GM12872 (cell line): ENCODE measurements at regions not wholly inside any gene's neighbourhood (a gene's known extent, or its start where the extent isn't known, plus 50 kb on each side); places are given as distances from the start of the nearest gene placed in this dataset.

Experiments
- TF ChIP-seq, protein P1 (sequence below): IDR thresholded peaks from 3 replicates; pipeline ENCODE4 v1.5.1; 2011; ENCODE audit warnings: low read depth, mild to moderate bottlenecking, low read length, moderate library complexity; ENCODE audit not compliant: insufficient read depth

DNA sequence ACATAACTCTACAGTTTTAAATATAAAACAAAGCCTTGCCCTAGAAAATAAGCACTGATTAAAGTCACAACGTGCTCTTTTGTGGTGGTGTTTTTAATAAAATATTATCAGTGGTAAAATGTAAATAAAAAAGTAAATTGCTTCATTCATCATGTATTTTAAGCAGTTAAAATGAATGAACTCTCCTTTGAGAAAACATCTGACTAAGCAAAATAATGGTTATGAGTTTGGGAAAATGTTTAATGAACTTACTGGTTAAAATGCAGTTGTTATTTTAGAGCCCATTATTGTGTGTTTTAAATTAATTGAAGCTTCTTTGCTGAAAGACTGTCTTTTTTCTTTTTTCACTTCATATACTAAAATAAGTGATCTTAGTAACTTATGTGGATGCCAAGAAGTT is 1007.5 kb upstream of the ARRDC3 start:
- TF ChIP-seq, protein P1, sequence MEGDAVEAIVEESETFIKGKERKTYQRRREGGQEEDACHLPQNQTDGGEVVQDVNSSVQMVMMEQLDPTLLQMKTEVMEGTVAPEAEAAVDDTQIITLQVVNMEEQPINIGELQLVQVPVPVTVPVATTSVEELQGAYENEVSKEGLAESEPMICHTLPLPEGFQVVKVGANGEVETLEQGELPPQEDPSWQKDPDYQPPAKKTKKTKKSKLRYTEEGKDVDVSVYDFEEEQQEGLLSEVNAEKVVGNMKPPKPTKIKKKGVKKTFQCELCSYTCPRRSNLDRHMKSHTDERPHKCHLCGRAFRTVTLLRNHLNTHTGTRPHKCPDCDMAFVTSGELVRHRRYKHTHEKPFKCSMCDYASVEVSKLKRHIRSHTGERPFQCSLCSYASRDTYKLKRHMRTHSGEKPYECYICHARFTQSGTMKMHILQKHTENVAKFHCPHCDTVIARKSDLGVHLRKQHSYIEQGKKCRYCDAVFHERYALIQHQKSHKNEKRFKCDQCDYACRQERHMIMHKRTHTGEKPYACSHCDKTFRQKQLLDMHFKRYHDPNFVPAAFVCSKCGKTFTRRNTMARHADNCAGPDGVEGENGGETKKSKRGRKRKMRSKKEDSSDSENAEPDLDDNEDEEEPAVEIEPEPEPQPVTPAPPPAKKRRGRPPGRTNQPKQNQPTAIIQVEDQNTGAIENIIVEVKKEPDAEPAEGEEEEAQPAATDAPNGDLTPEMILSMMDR = no peak

DNA sequence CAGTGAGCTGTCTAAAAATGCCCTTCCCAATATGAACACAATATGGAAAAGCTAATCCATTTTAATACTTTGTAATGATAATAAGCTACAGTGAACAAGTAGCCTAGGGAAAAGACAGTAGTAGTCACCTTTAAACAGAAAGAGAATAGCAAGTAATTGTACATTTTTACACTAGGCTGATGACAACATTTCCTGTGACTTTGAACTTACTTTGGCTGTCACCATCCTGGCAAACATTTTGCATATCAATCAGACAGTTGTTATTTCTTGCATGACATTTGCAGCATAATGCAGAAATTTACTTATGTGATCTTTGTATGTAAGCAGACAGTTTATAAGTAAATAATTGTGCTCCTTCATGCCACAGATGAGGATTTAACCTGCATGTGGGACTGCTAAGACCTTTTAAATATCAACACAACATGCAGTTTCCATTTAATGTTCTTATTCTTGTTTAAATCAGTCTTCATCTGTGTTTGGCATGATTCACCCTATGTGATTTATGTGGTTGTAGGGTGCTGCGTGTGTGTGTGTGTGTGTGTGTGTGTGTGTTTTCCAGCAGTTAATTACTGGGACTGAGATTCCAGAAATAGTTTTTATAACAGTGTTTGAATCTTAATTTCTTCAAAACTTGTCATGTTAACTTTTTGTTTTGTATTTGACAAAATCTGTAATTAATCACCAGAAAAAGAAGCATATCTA is 997.1 kb upstream of the ARRDC3 start:
- TF ChIP-seq, protein P1 = no peak

DNA sequence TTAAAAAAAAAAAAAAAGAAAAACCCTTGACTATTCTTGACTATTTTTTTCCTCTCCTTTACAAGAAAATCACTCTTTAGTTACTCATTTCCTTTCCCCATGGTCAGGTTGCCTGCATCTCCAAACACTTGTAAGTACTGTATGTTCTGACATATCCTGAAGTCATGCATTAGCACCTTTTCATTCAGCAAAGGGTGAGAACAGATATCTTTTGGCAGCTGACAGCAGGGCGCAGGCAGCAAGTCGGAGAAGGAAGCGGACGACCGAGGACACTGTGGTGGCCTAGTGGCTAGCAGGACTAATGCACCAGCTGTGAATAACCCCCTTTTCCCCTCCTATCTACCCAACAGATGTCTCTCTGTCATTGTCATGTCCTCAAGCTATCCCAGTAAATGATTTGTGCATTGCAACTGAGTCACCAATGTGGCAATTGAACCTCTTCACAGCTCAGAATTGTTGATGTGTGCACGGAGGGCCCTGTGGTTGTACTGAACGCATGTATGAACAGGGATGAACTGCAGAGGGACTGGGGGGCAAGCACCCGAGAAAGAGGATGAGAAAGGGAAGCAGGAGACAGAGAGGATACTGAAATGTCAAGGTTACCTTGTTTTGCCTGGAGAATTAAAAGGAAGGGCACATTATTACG is 996.0 kb upstream of the ARRDC3 start:
- TF ChIP-seq, protein P1 = no peak

DNA sequence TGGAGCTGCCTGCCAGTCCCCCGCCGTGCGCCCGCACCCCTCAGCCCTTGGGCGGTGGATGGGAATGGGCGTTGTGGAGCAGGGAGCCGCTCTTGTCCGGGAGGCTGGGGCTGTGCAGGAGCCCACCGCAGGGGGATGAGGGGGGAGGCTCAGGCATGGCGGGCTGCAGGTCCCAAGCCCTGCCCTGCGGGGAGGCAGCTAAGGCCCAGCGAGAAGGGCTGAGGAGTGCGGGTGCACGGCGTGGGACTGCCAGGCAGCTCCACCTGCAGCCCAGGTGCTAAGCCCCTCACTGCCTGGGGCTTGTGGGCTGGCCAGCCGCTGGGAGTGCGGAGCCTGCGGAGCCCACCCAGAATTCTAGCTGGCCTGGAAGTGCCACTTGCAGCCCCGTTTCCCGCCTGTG is 991.7 kb upstream of the ARRDC3 start:
- TF ChIP-seq, protein P1 = no peak

DNA sequence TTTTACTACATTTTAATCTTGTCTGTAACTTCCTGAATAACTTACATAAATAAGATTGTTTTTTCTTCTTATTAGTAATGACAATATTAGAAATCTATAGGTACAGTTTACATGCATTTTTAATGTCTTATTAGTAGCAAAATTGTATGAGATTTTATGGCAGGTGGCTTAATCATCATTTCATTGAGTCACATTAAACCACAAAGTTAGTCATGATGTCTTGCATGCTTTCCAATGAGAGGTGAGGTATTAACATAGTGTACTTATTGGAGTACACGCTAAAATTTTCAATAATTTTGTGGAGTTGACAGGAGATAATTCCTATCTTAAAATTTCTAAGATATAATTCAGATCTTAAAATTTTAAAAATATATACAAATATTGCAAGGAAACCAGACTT is 989.6 kb upstream of the ARRDC3 start:
- TF ChIP-seq, protein P1 = no peak

DNA sequence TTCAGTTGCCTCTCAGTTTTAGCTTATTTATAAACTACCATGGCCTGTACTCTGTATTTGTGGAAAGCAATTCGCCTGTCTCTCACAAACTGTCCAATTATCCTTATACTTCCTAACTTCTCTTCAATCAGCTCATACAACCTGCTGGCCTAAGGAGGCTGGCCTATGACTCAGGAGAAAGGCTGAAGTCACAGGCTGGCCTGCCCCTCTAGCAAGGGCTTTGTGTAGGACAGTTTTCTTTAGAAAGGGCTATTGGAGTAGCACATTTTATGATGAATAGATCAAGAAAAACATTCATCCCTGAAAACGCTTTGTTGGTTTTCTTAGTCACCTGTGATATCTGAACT is 988.7 kb upstream of the ARRDC3 start:
- TF ChIP-seq, protein P1 = no peak

DNA sequence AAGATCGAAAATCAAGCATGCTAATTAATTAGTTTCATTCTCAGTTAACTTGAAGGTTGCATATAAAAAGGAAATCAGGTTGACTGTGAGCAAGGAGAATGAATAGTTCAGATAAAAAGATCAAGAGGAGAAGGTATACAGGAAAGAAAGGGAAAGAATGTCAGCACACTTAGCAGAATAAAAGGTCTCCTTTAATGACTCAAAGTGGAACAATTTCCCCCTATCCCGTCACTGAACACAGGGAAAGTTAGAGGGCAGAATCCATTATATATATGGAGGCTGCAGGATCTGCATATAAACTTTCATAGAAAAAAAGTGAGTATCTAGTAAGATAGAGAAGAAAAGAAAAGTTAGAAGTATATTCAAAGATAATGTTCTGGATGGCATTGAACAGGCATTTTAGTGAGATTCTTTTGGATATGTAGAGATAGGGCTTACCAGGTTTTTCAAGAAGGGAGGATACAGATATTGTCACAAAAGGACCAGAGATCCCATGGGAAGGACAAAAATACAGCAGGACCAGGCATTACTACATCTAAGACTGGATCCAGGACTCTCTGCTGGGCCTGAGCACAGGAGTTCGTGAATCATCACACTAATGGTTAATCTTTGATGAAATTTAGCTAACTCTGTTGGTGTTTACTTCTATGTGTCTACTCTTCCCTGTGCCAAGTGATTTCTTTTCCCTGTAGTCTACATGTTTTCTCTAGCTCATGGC is 988.2 kb upstream of the ARRDC3 start:
- TF ChIP-seq, protein P1 = no peak
